ENCODE measurements at regions not wholly inside any gene's neighbourhood (a gene's known extent, or its start where the extent isn't known, plus 50 kb on each side); places are given as distances from the start of the nearest gene placed in this dataset.
"Not testable (repeated sequence)": the region's sequence is repeated elsewhere in the genome, so short reads cannot be mapped to it uniquely, and the experiment has no call there.

DNA sequence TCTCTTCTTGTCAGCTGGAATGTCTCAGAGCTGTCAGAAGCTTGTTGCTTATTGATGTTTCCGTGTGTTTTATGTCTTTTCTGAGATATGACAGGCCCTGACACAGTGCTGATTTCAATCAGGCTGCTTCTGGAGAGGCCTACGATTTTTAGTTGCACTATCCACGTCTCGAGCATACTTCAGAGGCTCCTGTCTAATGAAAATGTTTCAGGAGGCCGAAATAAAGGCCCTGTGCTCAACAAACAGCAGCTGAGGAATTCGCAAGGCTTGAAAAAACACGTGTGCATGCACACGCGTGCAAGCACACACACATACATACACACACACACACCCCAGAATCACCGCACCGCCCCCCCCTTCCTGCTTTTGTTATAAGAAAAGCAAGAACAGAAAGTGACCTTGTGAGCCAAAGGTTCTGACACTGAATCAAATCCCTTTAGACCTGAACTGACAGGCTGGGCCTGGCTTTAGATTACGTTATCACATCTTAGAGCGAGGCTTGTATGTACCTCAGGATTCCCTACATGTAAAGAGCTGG is 296.6 kb downstream of the NR2F2 start:
- H3K36me3 ChIP-seq (ENCODE audit: control insufficient read depth, insufficient read depth, low read length) = no peaks in the 10 kb centered on the region
- no peak overlapping the region for H3K4me3 ChIP-seq (replicated peaks; ENCODE audit: low read depth, low read length)
- DNase-seq (ENCODE audit: extremely low read depth, insufficient read length) = no peak
- TF ChIP-seq, protein P1, sequence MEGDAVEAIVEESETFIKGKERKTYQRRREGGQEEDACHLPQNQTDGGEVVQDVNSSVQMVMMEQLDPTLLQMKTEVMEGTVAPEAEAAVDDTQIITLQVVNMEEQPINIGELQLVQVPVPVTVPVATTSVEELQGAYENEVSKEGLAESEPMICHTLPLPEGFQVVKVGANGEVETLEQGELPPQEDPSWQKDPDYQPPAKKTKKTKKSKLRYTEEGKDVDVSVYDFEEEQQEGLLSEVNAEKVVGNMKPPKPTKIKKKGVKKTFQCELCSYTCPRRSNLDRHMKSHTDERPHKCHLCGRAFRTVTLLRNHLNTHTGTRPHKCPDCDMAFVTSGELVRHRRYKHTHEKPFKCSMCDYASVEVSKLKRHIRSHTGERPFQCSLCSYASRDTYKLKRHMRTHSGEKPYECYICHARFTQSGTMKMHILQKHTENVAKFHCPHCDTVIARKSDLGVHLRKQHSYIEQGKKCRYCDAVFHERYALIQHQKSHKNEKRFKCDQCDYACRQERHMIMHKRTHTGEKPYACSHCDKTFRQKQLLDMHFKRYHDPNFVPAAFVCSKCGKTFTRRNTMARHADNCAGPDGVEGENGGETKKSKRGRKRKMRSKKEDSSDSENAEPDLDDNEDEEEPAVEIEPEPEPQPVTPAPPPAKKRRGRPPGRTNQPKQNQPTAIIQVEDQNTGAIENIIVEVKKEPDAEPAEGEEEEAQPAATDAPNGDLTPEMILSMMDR (IDR thresholded peaks at IDR 0.05; ENCODE audit: insufficient read depth, low read length, poor library complexity, severe bottlenecking) = no peak
- H3K27me3 ChIP-seq (replicated peaks; ENCODE audit: control insufficient read depth, insufficient read depth, low read length) = no peaks in the 10 kb centered on the region

DNA sequence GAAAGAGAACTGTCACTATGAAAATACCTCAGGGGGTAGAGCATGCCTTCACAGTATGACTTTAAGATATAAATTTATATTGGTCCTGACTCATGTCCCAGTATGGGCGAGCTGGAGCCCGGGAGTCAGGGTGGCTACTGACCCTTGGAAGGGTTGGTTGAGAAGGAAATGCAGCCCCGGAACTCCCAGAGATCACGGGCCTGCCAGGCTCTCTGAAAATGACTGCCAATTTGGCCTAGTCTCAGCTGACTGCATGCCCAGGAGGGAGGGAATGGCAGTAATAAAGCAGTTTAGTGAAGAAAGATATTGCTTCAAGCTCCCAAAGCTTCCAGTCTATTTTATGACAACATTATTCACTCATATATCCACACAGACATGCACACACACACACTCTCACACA is 299.0 kb downstream of the NR2F2 start:
- H3K36me3 ChIP-seq (ENCODE audit: control insufficient read depth, insufficient read depth, low read length) = no peaks in the 10 kb centered on the region
- no peak overlapping the region for H3K4me3 ChIP-seq (replicated peaks; ENCODE audit: low read depth, low read length)
- H3K27me3 ChIP-seq (replicated peaks; ENCODE audit: control insufficient read depth, insufficient read depth, low read length) = no peaks in the 10 kb centered on the region
- DNase-seq (ENCODE audit: extremely low read depth, insufficient read length) = no peak
- TF ChIP-seq, protein P1 (IDR thresholded peaks at IDR 0.05; ENCODE audit: insufficient read depth, low read length, poor library complexity, severe bottlenecking) = no peak

DNA sequence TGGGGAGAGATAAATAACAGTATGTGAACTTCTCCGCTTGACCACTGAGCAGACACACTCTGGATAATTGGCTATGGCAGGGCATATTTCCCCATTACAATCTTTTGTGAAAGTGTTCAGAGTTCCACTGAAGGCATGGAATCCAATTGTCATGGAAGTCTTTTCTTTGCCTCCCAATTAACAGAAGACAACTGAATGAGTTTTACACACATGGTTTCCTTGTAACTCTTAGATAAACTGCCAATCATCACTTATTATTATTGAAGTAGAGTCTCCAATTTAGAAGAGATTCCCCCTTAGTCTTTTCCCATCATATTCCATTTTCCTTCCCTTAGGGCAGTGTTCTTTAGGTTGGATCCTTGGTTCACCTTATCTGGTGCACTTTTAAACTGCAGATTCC is 308.3 kb downstream of the NR2F2 start:
- H3K27me3 ChIP-seq (replicated peaks; ENCODE audit: control insufficient read depth, insufficient read depth, low read length) = no peaks in the 10 kb centered on the region
- H3K4me3 ChIP-seq (replicated peaks; ENCODE audit: low read depth, low read length) = no peak overlapping the region
- TF ChIP-seq, protein P1 (IDR thresholded peaks at IDR 0.05; ENCODE audit: insufficient read depth, low read length, poor library complexity, severe bottlenecking) = no peak

DNA sequence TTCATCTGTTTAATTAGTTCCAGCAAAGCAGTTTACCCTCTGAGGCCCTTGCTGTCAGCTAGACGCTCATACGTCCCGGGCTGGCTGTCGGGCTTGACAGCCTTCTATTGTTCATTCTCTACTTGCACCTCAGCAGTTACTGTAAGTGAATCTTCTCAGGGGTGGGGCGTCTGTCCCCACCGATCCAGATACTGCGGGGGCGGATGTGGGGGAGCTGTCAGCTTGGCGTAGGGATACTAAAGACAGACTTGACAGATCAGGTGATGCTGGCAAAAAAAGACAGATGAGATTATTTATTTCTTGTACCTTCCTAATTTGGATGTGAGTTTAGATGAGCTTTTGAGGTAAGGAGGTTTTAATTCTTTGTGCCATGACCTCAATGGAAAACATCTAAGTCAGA is 315.3 kb downstream of the NR2F2 start:
- TF ChIP-seq, protein P1 (IDR thresholded peaks at IDR 0.05; ENCODE audit: insufficient read depth, low read length, poor library complexity, severe bottlenecking) = no peak
- no peaks in the 10 kb centered on the region for H3K27me3 ChIP-seq (replicated peaks; ENCODE audit: control insufficient read depth, insufficient read depth, low read length)

More for the DNA sequence above, 308.3 kb downstream of the NR2F2 start:
- no peak for DNase-seq (ENCODE audit: extremely low read depth, insufficient read length)
- no peaks in the 10 kb centered on the region for H3K36me3 ChIP-seq (ENCODE audit: control insufficient read depth, insufficient read depth, low read length)

DNA sequence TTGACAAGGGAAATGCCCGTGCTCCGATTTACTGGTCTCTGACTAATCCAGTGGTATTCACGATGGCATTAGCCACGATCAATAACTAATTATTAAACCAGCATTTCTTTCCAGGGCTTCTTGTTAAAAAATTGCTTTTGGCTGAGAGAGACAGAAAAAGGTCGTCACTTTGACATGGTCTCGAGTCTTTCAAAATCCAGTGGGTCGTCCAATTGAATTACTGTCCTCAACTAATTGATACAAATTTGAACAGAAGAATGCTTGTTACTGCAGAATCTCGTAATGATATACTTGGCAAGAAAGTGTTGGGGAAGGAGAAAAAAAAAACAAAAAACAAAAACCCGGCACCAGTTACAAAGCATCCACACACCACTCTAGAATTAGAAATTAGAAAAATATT is 318.4 kb downstream of the NR2F2 start:
- DNase-seq (ENCODE audit: extremely low read depth, insufficient read length) = no peak
- Histone ChIP-seq H3K4me3 (replicated peaks; ENCODE audit: low read depth, low read length) (no peak overlapping the region), H3K27me3 (replicated peaks; ENCODE audit: control insufficient read depth, insufficient read depth, low read length) (no peaks in the 10 kb centered on the region), H3K36me3 (ENCODE audit: control insufficient read depth, insufficient read depth, low read length) (no peaks in the 10 kb centered on the region)
- TF ChIP-seq, protein P1 (IDR thresholded peaks at IDR 0.05; ENCODE audit: insufficient read depth, low read length, poor library complexity, severe bottlenecking) = no peak

More for the DNA sequence above, 315.3 kb downstream of the NR2F2 start:
- no peak overlapping the region for H3K4me3 ChIP-seq (replicated peaks; ENCODE audit: low read depth, low read length)
- no peak for DNase-seq (ENCODE audit: extremely low read depth, insufficient read length)
- no peaks in the 10 kb centered on the region for H3K36me3 ChIP-seq (ENCODE audit: control insufficient read depth, insufficient read depth, low read length)

DNA sequence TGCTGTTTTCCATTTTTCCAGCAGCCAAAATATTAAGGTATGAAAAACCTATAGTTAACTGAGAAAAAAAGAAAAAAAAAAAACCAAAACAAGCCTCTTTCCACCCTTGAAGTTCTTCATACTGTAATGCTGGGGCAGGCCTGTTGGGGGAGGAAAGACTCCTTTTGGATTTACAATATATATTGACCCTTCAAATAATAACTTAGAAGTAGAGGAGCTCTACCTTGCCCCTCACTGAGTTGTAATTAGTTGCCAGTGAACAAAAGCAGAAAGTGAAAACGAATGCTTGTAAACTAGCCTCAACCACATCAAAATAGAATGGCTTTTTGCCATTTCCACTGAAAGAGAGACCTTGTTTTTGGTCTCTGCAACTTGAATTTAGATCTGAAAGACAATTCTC is 326.6 kb downstream of the NR2F2 start:
- TF ChIP-seq, protein P1 (IDR thresholded peaks at IDR 0.05; ENCODE audit: insufficient read depth, low read length, poor library complexity, severe bottlenecking) = no peak
- Histone ChIP-seq H3K4me3 (replicated peaks; ENCODE audit: low read depth, low read length) (no peak overlapping the region), H3K36me3 (ENCODE audit: control insufficient read depth, insufficient read depth, low read length) (no peaks in the 10 kb centered on the region), H3K27me3 (replicated peaks; ENCODE audit: control insufficient read depth, insufficient read depth, low read length) (no peaks in the 10 kb centered on the region)
- no peak for DNase-seq (ENCODE audit: extremely low read depth, insufficient read length)

DNA sequence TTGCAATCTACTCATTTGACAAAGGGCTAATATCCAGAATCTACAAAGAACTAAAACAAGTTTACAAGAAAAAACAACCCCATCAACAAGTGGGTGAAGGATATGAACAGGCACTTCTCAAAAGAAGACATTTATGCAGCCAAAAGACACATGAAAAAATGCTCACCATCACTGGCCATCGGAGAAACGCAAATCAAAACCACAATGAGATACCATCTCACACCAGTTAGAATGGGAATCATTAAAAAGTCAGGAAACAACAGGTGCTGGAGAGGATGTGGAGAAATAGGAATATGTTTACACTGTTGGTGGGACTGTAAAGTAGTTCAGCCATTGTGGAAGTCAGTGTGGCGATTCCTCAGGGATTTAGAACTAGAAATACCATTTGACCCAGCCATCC is 336.5 kb downstream of the NR2F2 start:
- DNase-seq (ENCODE audit: extremely low read depth, insufficient read length); H3K27me3 ChIP-seq (replicated peaks; ENCODE audit: control insufficient read depth, insufficient read depth, low read length); H3K36me3 ChIP-seq (ENCODE audit: control insufficient read depth, insufficient read depth, low read length); H3K4me3 ChIP-seq (replicated peaks; ENCODE audit: low read depth, low read length): not testable (repeated sequence)

All from GM06990 (cell line).